Epithelial cell of esophagus (primary cell): ENCODE measurements at regions not wholly inside any gene's neighbourhood (a gene's known extent, or its start where the extent isn't known, plus 50 kb on each side); places are given as distances from the start of the nearest gene placed in this dataset.

ENCODE experiments used
- DNase-seq: peaks from one replicate; pipeline ENCODE4 v3.0.0; 2010; ENCODE audit warnings: low read depth
- H3K4me3 ChIP-seq: 2 replicates; pipeline ENCODE4 v1.5.1; 2011; ENCODE audit warnings: mild to moderate bottlenecking, low read length, control low read depth
- CTCF ChIP-seq: IDR thresholded peaks from 2 replicates; pipeline ENCODE4 v1.5.1; 2011; ENCODE audit warnings: low read depth, mild to moderate bottlenecking, low read length, control low read depth, inconsistent platforms; ENCODE audit not compliant: insufficient read depth; ENCODE audit errors: missing control alignments

GRCh38 chr1:55538428-55538827, 323.3 kb upstream of the USP24 start:
- H3K4me3 ChIP-seq: no peak overlapping the region
- no peak for TF ChIP-seq CTCF
- DNase-seq: no peak

- no peak for TF ChIP-seq CTCF
- no peak for DNase-seq
- H3K4me3 ChIP-seq: no peak overlapping the region
These were observed 321.3 kb upstream of the USP24 start for GRCh38 chr1:55536545-55536865.

GRCh38 chr1:55535724-55536544, 320.8 kb upstream of the USP24 start:
- no peak overlapping the region for H3K4me3 ChIP-seq
- TF ChIP-seq CTCF: no peak
- no peak for DNase-seq

- DNase-seq: no peak
- no peak overlapping the region for H3K4me3 ChIP-seq
- no peak for TF ChIP-seq CTCF
These were observed 319.5 kb upstream of the USP24 start for GRCh38 chr1:55534565-55535121.

GRCh38 chr1:55531644-55532043, 316.5 kb upstream of the USP24 start:
- TF ChIP-seq CTCF: no peak
- no peak overlapping the region for H3K4me3 ChIP-seq
- DNase-seq: peak; percentile 2

GRCh38 chr1:55530749-55531478, 315.8 kb upstream of the USP24 start:
- no peak for DNase-seq
- H3K4me3 ChIP-seq: no peak overlapping the region
- TF ChIP-seq CTCF: no peak
